GM23338 (cell line): ENCODE measurements at regions not wholly inside any gene's neighbourhood (a gene's known extent, or its start where the extent isn't known, plus 50 kb on each side); places are given as distances from the start of the nearest gene placed in this dataset.

Experiments
- ATAC-seq: fragments of 200-7000 bp; cut with Tn5 transposase; 3 replicates; pipeline ENCODE4 v1.9.1; 2020
- DNase-seq: peaks from one replicate; pipeline ENCODE4 v3.0.0-alpha.2; 2015; ENCODE audit warnings: low spot score
- H2AFZ ChIP-seq: fragments of 200-600 bp; sonication (generic); 2 replicates; pipeline ENCODE4 v1.8.0; 2016; ENCODE audit warnings: antibody characterized with exemption, mild to moderate bottlenecking, moderate library complexity
- H3F3A ChIP-seq: fragments of 200-600 bp; sonication (generic); replicated peaks from 2 replicates; pipeline ENCODE4 v1.8.0; 2017; ENCODE audit warnings: antibody characterized with exemption, mixed run types, low read depth
- H3K27ac ChIP-seq: fragments of 200-600 bp; sonication (generic); 2 replicates; pipeline ENCODE4 v1.6.1; 2016; ENCODE audit warnings: low read depth
- H3K27me3 ChIP-seq: fragments of 200-600 bp; sonication (generic); 2 replicates; pipeline ENCODE4 v1.8.0; 2016; ENCODE audit warnings: mild to moderate bottlenecking, mixed run types, moderate library complexity; ENCODE audit not compliant: insufficient read depth
- H3K36me3 ChIP-seq: fragments of 200-600 bp; sonication (generic); 2 replicates; pipeline ENCODE4 v1.8.0; 2016; ENCODE audit warnings: mild to moderate bottlenecking; ENCODE audit not compliant: insufficient read depth
- H3K4me1 ChIP-seq: fragments of 200-600 bp; sonication (generic); 2 replicates; pipeline ENCODE4 v1.8.0; 2016; ENCODE audit warnings: mild to moderate bottlenecking, moderate library complexity; ENCODE audit not compliant: insufficient read depth
- H3K4me2 ChIP-seq: fragments of 200-600 bp; sonication (generic); 2 replicates; pipeline ENCODE4 v1.7.1; 2017; ENCODE audit warnings: mixed run types
- H3K4me3 ChIP-seq: fragments of 200-600 bp; sonication (generic); 2 replicates; pipeline ENCODE4 v1.6.1; 2016; ENCODE audit warnings: mixed run types
- H3K79me2 ChIP-seq: fragments of 200-600 bp; sonication (generic); replicated peaks from 2 replicates; pipeline ENCODE4 v1.8.0; 2017; ENCODE audit warnings: mild to moderate bottlenecking; ENCODE audit not compliant: insufficient read depth
- H3K9me2 ChIP-seq: fragments of 200-600 bp; sonication (generic); 2 replicates; pipeline ENCODE4 v1.8.0; 2017; ENCODE audit not compliant: insufficient read depth
- H4K20me1 ChIP-seq: fragments of 200-600 bp; sonication (generic); replicated peaks from 2 replicates; pipeline ENCODE4 v1.8.0; 2017; ENCODE audit warnings: mild to moderate bottlenecking; ENCODE audit not compliant: insufficient read depth
- H3K27ac Mint-ChIP-seq: 2 replicates; pipeline ENCODE4 v1.8.0; 2020; ENCODE audit warnings: inconsistent platforms, mild to moderate bottlenecking, moderate library complexity, mixed read lengths
- H3K27me3 Mint-ChIP-seq: 3 replicates; pipeline ENCODE4 v1.8.0; 2022; ENCODE audit warnings: low read depth, mild to moderate bottlenecking, moderate library complexity, mixed read lengths, inconsistent platforms; ENCODE audit not compliant: insufficient read depth, poor library complexity
- H3K36me3 Mint-ChIP-seq: 3 replicates; pipeline ENCODE4 v1.8.0; 2021; ENCODE audit warnings: low read depth, mild to moderate bottlenecking, inconsistent platforms, moderate library complexity, mixed read lengths
- H3K4me1 Mint-ChIP-seq: 3 replicates; pipeline ENCODE4 v1.8.0; 2020; ENCODE audit warnings: mild to moderate bottlenecking, inconsistent platforms, mixed read lengths
- H3K4me3 Mint-ChIP-seq: 3 replicates; pipeline ENCODE4 v1.8.0; 2021; ENCODE audit warnings: moderate library complexity, mild to moderate bottlenecking, inconsistent platforms, mixed read lengths
- H3K9me3 Mint-ChIP-seq: 3 replicates; pipeline ENCODE4 v1.8.0; 2020; ENCODE audit warnings: moderate library complexity, mild to moderate bottlenecking, inconsistent platforms, mixed read lengths
- CREB1 ChIP-seq: fragments of 250-450 bp; sonication (Bioruptor Pico); IDR thresholded peaks from 2 replicates; pipeline ENCODE4 v1.5.0; 2020; ENCODE audit warnings: low read depth, mild to moderate bottlenecking, moderate library complexity
- EZH2 ChIP-seq: fragments of 200-600 bp; sonication (generic); IDR thresholded peaks from one replicate; pipeline ENCODE4 v1.8.0; 2017; ENCODE audit warnings: antibody characterized with exemption, mild to moderate bottlenecking, low read depth; ENCODE audit not compliant: unreplicated experiment
- EZH2phosphoT487 ChIP-seq: fragments of 200-600 bp; sonication (generic); IDR thresholded peaks from one replicate; pipeline ENCODE4 v1.8.1; 2018; ENCODE audit warnings: antibody characterized with exemption; ENCODE audit not compliant: unreplicated experiment
- JUNB ChIP-seq: IDR thresholded peaks from one replicate; pipeline ENCODE4 v1.6.1; 2016; ENCODE audit warnings: antibody characterized with exemption; ENCODE audit not compliant: unreplicated experiment
- NANOG ChIP-seq: IDR thresholded peaks from 2 replicates; pipeline ENCODE4 v1.6.1; 2016; ENCODE audit warnings: antibody characterized with exemption, borderline replicate concordance
- POLR2AphosphoS5 ChIP-seq: IDR thresholded peaks from 2 replicates; pipeline ENCODE4 v1.6.1; 2016; ENCODE audit warnings: antibody characterized with exemption, low read depth
- REST ChIP-seq: IDR thresholded peaks from one replicate; pipeline ENCODE4 v1.6.1; 2018; ENCODE audit warnings: antibody characterized with exemption; ENCODE audit not compliant: unreplicated experiment
- STAT1 ChIP-seq: IDR thresholded peaks from one replicate; pipeline ENCODE4 v1.6.1; 2016; ENCODE audit warnings: antibody characterized with exemption; ENCODE audit not compliant: unreplicated experiment
- ZNF114 ChIP-seq: fragments of 250-450 bp; sonication (Bioruptor Pico); IDR thresholded peaks from 2 replicates; pipeline ENCODE4 v1.5.0; 2020; ENCODE audit warnings: mild to moderate bottlenecking, moderate library complexity
- ZNF331 ChIP-seq: fragments of 250-450 bp; sonication (Bioruptor Pico); IDR thresholded peaks from 2 replicates; pipeline ENCODE4 v1.5.0; 2020; ENCODE audit warnings: low read depth, mild to moderate bottlenecking, moderate library complexity
- ZNF462 ChIP-seq: fragments of 250-450 bp; sonication (Bioruptor Pico); IDR thresholded peaks from 2 replicates; pipeline ENCODE4 v1.5.0; 2020; ENCODE audit warnings: mild to moderate bottlenecking, moderate library complexity
- TF ChIP-seq, protein P1 (sequence below), 2 experiments: fragments of 200-600 bp in 1 of 2; sonication (generic) in 1 of 2; conservative IDR thresholded peaks; 2 replicates each; pipeline versions ENCODE4 v1.5.1 to v1.6.1; 2016 to 2017; ENCODE audit warnings: antibody characterized with exemption in 2 of 2, low read depth in 2 of 2, mild to moderate bottlenecking in 2 of 2, moderate library complexity in 1 of 2
- TF ChIP-seq, protein P2 (sequence below): IDR thresholded peaks from 2 replicates; pipeline ENCODE4 v1.6.1; 2016; ENCODE audit warnings: antibody characterized with exemption

- H3K9me3 Mint-ChIP-seq: no peaks in the 10 kb centered on the region
- Histone ChIP-seq H3F3A (no peaks in the 10 kb centered on the region), H3K9me2 (0 out of 2 replicates have a peak, but pooled peaks cover 3% of the 10 kb centered on the region), H3K27ac (no peak overlapping the region), H3K79me2 (no peaks in the 10 kb centered on the region), H2AFZ (no peak overlapping the region), H3K27me3 (no peaks in the 10 kb centered on the region), H3K4me3 (no peak overlapping the region), H4K20me1 (no peaks in the 10 kb centered on the region), H3K4me2 (no peak overlapping the region), H3K4me1 (no peaks in the 10 kb centered on the region), H3K36me3 (no peaks in the 10 kb centered on the region)
- DNase-seq (no peak), ATAC-seq (no peak)
- TF ChIP-seq JUNB (no peak), REST (no peak), ZNF114 (no peak), ZNF462 (CRISPR knock-in tag) (no peak), EZH2 (no peak), POLR2AphosphoS5 (no peak), STAT1 (no peak), ZNF331 (CRISPR knock-in tag) (no peak), NANOG (no peak), CREB1 (CRISPR knock-in tag) (no peak), EZH2phosphoT487 (no peak)
- TF ChIP-seq, protein P1, sequence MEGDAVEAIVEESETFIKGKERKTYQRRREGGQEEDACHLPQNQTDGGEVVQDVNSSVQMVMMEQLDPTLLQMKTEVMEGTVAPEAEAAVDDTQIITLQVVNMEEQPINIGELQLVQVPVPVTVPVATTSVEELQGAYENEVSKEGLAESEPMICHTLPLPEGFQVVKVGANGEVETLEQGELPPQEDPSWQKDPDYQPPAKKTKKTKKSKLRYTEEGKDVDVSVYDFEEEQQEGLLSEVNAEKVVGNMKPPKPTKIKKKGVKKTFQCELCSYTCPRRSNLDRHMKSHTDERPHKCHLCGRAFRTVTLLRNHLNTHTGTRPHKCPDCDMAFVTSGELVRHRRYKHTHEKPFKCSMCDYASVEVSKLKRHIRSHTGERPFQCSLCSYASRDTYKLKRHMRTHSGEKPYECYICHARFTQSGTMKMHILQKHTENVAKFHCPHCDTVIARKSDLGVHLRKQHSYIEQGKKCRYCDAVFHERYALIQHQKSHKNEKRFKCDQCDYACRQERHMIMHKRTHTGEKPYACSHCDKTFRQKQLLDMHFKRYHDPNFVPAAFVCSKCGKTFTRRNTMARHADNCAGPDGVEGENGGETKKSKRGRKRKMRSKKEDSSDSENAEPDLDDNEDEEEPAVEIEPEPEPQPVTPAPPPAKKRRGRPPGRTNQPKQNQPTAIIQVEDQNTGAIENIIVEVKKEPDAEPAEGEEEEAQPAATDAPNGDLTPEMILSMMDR (conservative IDR thresholded peaks at IDR 0.05; ENCODE audit: low read depth in 2 of 2): no peak
- TF ChIP-seq, protein P2, sequence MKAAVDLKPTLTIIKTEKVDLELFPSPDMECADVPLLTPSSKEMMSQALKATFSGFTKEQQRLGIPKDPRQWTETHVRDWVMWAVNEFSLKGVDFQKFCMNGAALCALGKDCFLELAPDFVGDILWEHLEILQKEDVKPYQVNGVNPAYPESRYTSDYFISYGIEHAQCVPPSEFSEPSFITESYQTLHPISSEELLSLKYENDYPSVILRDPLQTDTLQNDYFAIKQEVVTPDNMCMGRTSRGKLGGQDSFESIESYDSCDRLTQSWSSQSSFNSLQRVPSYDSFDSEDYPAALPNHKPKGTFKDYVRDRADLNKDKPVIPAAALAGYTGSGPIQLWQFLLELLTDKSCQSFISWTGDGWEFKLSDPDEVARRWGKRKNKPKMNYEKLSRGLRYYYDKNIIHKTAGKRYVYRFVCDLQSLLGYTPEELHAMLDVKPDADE: no peak
- H3K27ac Mint-ChIP-seq: no peak overlapping the region
- no peak overlapping the region for H3K4me3 Mint-ChIP-seq
- no peaks in the 10 kb centered on the region for H3K36me3 Mint-ChIP-seq
- H3K27me3 Mint-ChIP-seq: no peaks in the 10 kb centered on the region
- peaks cover 9% of the 10 kb centered on the region; the same call in 2 of the 3 replicates for H3K4me1 Mint-ChIP-seq
Measured at GRCh38 chr13:109615721-109616420, 170.5 kb downstream of the IRS2 start.
